Stimulated activated CD4-positive, alpha-beta T cell treated with anti-CD3 and anti-CD28 coated beads, TNF-alpha, amount 100 ng/mL, for 1 hour (primary cell): ENCODE measurements at regions not wholly inside any gene's neighbourhood (a gene's known extent, or its start where the extent isn't known, plus 50 kb on each side); places are given as distances from the start of the nearest gene placed in this dataset.

Source experiments
- DNase-seq, 3 donors: peaks; one replicate each; pipeline ENCODE4 v3.0.0-alpha.2; 2020; ENCODE audit warnings: low read depth in 3 of 3, low spot score in 1 of 3

- DNase-seq: no peak
Observed at GRCh38 chr14:65872536-65872935, 460.0 kb downstream of the FUT8 start.

- DNase-seq: no peak
Observed at GRCh38 chr14:65877166-65877565, 464.6 kb downstream of the FUT8 start.

- no peak for DNase-seq
Observed at GRCh38 chr14:65877624-65878023, 465.1 kb downstream of the FUT8 start.

- no peak for DNase-seq
Observed at GRCh38 chr14:65878586-65878985, 466.1 kb downstream of the FUT8 start.

GRCh38 chr14:65879248-65880009 is 466.9 kb downstream of the FUT8 start:
- no peak for DNase-seq

- no peak for DNase-seq
Observed at GRCh38 chr14:65880507-65880906, 468.0 kb downstream of the FUT8 start.

- no peak for DNase-seq
Observed at GRCh38 chr14:65881642-65882041, 469.1 kb downstream of the FUT8 start.

GRCh38 chr14:65888677-65889076 is 476.1 kb downstream of the FUT8 start:
- no peak for DNase-seq

GRCh38 chr14:65892315-65892714 is 479.8 kb downstream of the FUT8 start:
- no peak for DNase-seq

- DNase-seq: no peak
Observed at GRCh38 chr14:65900164-65900563, 487.6 kb downstream of the FUT8 start.

- no peak for DNase-seq
Observed at GRCh38 chr14:65901595-65901994, 489.1 kb downstream of the FUT8 start.

- no peak for DNase-seq
Observed at GRCh38 chr14:65904988-65905387, 492.5 kb downstream of the FUT8 start.

GRCh38 chr14:65906344-65906743 is 493.8 kb downstream of the FUT8 start:
- DNase-seq: no peak

- no peak for DNase-seq
Observed at GRCh38 chr14:65906948-65907347, 494.4 kb downstream of the FUT8 start.

GRCh38 chr14:65910108-65910786 is 497.7 kb downstream of the FUT8 start:
- no peak for DNase-seq

GRCh38 chr14:65915125-65915524 is 502.6 kb downstream of the FUT8 start:
- no peak for DNase-seq

GRCh38 chr14:65916055-65916454 is 503.5 kb downstream of the FUT8 start:
- no peak for DNase-seq

GRCh38 chr14:65920996-65921395 is 508.5 kb downstream of the FUT8 start:
- DNase-seq: no peak

- no peak for DNase-seq
Observed at GRCh38 chr14:65922142-65922541, 509.6 kb downstream of the FUT8 start.

- DNase-seq: no peak
Observed at GRCh38 chr14:65926504-65926903, 514.0 kb downstream of the FUT8 start.

- DNase-seq: no peak
Observed at GRCh38 chr14:65926935-65927700, 514.6 kb downstream of the FUT8 start.

- peak; percentile 24 to 49 (median 34) for DNase-seq
Observed at GRCh38 chr14:65927931-65928356, 515.4 kb downstream of the FUT8 start.
